GM12872 (cell line): ENCODE measurements at regions not wholly inside any gene's neighbourhood (a gene's known extent, or its start where the extent isn't known, plus 50 kb on each side); places are given as distances from the start of the nearest gene placed in this dataset.
A peak's percentile ranks its signal among the peaks of the same experiment; 100 is the strongest.

Source experiments
- TF ChIP-seq, protein P1 (sequence below): IDR thresholded peaks from 3 replicates; pipeline ENCODE4 v1.5.1; 2011; ENCODE audit warnings: low read depth, mild to moderate bottlenecking, low read length, moderate library complexity; ENCODE audit not compliant: insufficient read depth

DNA sequence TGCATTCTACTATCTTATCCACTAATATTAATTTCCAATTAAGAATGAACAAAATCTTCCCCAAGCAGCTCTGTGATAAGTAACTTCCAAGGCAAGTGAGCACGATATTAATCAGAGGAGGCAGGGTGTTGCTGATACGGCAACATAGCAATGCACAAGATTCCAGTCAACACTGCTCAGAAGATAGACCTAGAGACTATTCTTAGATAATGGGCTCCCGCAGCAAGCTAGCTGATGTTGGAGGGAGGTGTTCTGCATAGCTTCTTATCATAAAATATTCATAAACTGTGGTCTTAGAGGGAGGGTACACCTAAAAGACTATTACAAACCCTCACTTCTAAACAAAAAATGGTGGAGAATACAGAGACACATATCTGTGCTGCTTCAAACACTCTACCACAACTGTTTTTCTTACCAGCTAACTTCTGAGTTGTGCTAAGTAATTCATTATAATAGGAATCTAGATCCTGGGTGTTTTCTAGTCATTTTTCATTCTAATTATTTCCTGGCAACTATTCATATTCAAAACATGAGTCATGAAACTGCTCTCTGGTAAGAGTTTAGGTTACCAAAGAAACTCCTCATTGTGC is 382.0 kb upstream of the SOX14 start:
- TF ChIP-seq, protein P1, sequence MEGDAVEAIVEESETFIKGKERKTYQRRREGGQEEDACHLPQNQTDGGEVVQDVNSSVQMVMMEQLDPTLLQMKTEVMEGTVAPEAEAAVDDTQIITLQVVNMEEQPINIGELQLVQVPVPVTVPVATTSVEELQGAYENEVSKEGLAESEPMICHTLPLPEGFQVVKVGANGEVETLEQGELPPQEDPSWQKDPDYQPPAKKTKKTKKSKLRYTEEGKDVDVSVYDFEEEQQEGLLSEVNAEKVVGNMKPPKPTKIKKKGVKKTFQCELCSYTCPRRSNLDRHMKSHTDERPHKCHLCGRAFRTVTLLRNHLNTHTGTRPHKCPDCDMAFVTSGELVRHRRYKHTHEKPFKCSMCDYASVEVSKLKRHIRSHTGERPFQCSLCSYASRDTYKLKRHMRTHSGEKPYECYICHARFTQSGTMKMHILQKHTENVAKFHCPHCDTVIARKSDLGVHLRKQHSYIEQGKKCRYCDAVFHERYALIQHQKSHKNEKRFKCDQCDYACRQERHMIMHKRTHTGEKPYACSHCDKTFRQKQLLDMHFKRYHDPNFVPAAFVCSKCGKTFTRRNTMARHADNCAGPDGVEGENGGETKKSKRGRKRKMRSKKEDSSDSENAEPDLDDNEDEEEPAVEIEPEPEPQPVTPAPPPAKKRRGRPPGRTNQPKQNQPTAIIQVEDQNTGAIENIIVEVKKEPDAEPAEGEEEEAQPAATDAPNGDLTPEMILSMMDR: no peak

DNA sequence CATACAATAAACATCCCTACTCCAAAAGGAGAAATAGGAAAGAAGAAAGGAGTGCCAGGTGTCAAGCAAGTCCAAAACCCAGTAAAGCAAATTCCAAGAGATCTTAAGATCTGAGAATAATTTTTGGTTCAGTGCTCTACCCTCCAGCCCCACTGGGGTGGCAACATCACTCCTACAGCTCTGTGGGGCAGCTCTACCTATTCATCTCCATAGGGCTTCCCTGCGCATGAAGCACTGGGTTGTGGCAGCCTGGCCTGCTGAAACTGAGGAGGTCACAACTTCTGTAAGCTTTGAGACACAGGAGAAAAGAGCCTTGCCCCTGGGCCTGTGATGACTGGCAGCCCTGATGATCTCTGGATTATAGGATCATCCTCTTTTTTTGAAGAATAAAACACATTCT is 378.2 kb upstream of the SOX14 start:
- TF ChIP-seq, protein P1: no peak

DNA sequence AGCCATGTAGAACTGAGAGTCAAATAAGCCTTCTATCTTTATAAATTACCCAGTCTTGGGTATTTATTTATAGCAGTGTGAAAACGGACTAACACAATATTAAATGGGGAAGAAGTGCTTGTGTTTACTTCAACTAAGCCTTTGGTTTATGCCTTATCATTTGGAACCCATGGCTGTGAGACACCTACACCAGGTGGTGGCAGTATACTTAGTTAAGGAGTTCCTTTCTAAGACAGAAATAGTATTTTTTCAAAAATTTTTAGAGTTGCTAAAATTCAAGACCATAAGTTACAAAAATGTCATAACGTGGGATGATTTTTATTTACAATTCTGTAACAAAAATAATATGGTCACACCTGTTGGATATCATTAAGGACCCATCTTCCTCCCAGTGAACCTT is 354.5 kb upstream of the SOX14 start:
- TF ChIP-seq, protein P1: 0 out of 3 replicates have a peak, but pooled peaks have one; percentile 16

DNA sequence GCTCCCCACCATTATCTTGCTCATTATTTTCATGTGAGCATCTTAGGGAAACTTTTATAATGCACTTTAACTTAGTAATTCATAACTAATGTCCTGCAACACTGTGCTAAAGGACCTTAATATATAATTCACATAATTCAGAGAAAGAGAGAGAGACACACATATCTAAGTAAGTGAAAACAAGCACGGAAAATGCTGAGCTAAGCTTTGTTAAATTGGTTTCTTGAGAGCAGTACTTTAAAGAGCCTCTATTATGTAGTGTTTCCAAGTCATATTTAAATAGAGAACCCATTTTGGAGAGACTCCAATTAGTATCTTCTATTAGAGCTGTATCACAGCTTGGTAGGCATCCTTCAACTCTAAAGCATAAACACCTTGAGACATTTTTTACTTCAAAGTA is 354.1 kb upstream of the SOX14 start:
- TF ChIP-seq, protein P1: no peak

DNA sequence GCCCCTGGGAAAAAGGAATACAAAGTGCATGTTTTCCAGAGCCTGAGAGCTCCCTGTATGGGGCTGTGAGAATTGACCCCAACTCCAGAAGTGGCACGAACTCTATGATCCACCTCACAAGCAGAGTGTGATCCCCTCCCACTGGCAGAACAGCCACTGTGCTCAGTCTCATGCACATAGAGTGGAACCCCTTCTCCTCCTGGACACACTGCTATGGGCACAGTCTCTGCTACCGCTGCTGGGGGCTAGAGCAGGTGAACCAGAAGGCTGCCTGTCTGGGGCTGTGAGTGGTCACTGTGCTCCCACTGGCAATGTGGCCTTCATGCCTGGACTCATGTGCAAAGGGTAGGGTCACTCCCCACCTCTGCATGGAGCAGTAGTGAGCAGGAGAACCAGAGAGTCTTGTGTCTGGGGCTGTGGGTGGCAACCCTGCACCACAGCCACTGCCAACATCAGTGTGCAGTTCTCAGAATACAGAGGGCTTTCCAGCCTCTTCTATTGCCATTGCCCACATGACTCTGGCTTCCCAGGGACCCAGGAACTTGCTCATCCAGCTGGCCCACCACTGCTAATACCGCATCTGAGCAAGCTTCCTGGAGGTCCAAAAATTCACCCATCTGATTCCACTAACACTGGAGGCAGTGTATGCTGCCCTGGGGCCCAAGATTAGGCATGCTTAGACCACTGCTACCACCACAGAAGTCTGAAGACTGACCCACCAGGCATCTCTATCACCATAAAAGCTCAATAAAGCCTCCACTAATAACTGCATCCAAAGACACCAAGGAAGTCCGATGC is 343.7 kb upstream of the SOX14 start:
- TF ChIP-seq, protein P1: no peak

DNA sequence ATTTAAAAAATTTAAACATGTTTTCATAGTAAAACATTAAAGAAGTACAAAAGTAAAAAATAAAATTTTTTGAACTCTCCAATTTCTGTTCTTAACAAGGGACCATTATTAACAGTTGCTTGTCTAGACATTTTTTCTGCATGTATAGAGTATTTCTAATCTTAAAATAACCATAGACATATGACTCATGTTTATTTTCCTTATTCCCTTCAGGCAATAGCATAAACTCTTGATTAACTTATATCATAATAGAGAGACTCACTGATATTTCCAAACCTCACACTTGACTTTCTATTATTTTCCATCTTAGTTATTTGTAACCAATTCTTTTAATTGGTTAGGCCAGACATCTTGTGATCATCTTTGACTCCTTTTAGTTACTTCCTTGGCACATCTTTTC is 325.6 kb upstream of the SOX14 start:
- TF ChIP-seq, protein P1: no peak

DNA sequence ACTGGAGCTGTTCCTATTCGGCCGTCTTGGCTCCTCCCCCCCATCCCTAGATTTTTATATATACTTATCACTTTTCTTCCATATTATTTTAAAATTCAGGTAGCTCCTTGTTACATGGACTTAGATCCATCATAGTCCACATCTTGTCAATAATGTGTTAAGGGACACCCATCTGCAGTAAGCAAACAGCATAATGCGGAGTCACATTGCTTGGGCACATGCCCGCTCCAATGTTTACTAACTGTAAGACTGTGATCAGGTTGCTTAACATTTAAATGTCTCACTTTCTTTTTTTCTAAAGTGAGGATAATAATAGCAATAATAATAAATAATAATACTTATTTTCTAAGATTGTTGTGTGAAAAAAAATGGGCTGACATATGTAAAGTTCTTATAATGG is 303.2 kb upstream of the SOX14 start:
- TF ChIP-seq, protein P1: no peak
